GM23338 (cell line): ENCODE measurements at regions not wholly inside any gene's neighbourhood (a gene's known extent, or its start where the extent isn't known, plus 50 kb on each side); places are given as distances from the start of the nearest gene placed in this dataset.

Experiments
- CREB1 ChIP-seq: fragments of 250-450 bp; sonication (Bioruptor Pico); IDR thresholded peaks from 2 replicates; pipeline ENCODE4 v1.5.0; 2020; ENCODE audit warnings: low read depth, mild to moderate bottlenecking, moderate library complexity
- EZH2 ChIP-seq: fragments of 200-600 bp; sonication (generic); IDR thresholded peaks from one replicate; pipeline ENCODE4 v1.8.0; 2017; ENCODE audit warnings: antibody characterized with exemption, mild to moderate bottlenecking, low read depth; ENCODE audit not compliant: unreplicated experiment
- EZH2phosphoT487 ChIP-seq: fragments of 200-600 bp; sonication (generic); IDR thresholded peaks from one replicate; pipeline ENCODE4 v1.8.1; 2018; ENCODE audit warnings: antibody characterized with exemption; ENCODE audit not compliant: unreplicated experiment
- JUNB ChIP-seq: IDR thresholded peaks from one replicate; pipeline ENCODE4 v1.6.1; 2016; ENCODE audit warnings: antibody characterized with exemption; ENCODE audit not compliant: unreplicated experiment
- NANOG ChIP-seq: IDR thresholded peaks from 2 replicates; pipeline ENCODE4 v1.6.1; 2016; ENCODE audit warnings: antibody characterized with exemption, borderline replicate concordance
- POLR2AphosphoS5 ChIP-seq: IDR thresholded peaks from 2 replicates; pipeline ENCODE4 v1.6.1; 2016; ENCODE audit warnings: antibody characterized with exemption, low read depth
- STAT1 ChIP-seq: IDR thresholded peaks from one replicate; pipeline ENCODE4 v1.6.1; 2016; ENCODE audit warnings: antibody characterized with exemption; ENCODE audit not compliant: unreplicated experiment
- ZNF114 ChIP-seq: fragments of 250-450 bp; sonication (Bioruptor Pico); IDR thresholded peaks from 2 replicates; pipeline ENCODE4 v1.5.0; 2020; ENCODE audit warnings: mild to moderate bottlenecking, moderate library complexity
- ZNF331 ChIP-seq: fragments of 250-450 bp; sonication (Bioruptor Pico); IDR thresholded peaks from 2 replicates; pipeline ENCODE4 v1.5.0; 2020; ENCODE audit warnings: low read depth, mild to moderate bottlenecking, moderate library complexity
- TF ChIP-seq, protein P1 (sequence below), 2 experiments: fragments of 200-600 bp in 1 of 2; sonication (generic) in 1 of 2; conservative IDR thresholded peaks; 2 replicates each; pipeline versions ENCODE4 v1.5.1 to v1.6.1; 2016 to 2017; ENCODE audit warnings: antibody characterized with exemption in 2 of 2, low read depth in 2 of 2, mild to moderate bottlenecking in 2 of 2, moderate library complexity in 1 of 2
- TF ChIP-seq, protein P2 (sequence below): fragments of 250-450 bp; sonication (Bioruptor Pico); IDR thresholded peaks from 2 replicates; pipeline ENCODE4 v1.5.0; 2020; ENCODE audit warnings: mild to moderate bottlenecking, moderate library complexity
- TF ChIP-seq, protein P3 (sequence below): IDR thresholded peaks from one replicate; pipeline ENCODE4 v1.6.1; 2018; ENCODE audit warnings: antibody characterized with exemption; ENCODE audit not compliant: unreplicated experiment
- TF ChIP-seq, protein P4 (sequence below): IDR thresholded peaks from 2 replicates; pipeline ENCODE4 v1.6.1; 2016; ENCODE audit warnings: antibody characterized with exemption

DNA sequence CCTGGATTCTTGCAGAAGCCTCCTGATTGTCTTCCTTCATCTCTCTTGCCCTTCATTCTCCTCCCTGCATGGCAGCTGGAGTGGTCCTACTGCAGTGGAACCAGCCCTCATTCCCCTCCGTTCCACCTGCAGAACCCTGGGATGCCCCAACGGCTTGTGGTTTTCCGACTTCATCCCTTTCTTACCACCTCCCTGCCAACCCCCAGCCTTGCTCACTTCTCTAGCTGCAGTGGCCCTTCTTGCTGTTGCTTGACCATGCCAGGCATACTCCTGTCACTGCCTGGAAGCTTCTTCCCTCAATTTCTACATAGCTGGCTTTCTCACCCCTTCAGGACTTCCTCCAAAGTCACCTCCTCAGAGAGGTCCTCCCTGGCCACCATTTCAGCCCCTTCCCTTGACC is 123.3 kb downstream of the BEGAIN start:
- TF ChIP-seq, protein P1, sequence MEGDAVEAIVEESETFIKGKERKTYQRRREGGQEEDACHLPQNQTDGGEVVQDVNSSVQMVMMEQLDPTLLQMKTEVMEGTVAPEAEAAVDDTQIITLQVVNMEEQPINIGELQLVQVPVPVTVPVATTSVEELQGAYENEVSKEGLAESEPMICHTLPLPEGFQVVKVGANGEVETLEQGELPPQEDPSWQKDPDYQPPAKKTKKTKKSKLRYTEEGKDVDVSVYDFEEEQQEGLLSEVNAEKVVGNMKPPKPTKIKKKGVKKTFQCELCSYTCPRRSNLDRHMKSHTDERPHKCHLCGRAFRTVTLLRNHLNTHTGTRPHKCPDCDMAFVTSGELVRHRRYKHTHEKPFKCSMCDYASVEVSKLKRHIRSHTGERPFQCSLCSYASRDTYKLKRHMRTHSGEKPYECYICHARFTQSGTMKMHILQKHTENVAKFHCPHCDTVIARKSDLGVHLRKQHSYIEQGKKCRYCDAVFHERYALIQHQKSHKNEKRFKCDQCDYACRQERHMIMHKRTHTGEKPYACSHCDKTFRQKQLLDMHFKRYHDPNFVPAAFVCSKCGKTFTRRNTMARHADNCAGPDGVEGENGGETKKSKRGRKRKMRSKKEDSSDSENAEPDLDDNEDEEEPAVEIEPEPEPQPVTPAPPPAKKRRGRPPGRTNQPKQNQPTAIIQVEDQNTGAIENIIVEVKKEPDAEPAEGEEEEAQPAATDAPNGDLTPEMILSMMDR (conservative IDR thresholded peaks at IDR 0.05; ENCODE audit: low read depth in 2 of 2) = no peak
- TF ChIP-seq CREB1 (CRISPR knock-in tag) (no peak), EZH2phosphoT487 (no peak), POLR2AphosphoS5 (no peak), JUNB (no peak), EZH2 (no peak), STAT1 (no peak), ZNF114 (CRISPR knock-in tag) (no peak), ZNF331 (CRISPR knock-in tag) (no peak), NANOG (no peak)
- TF ChIP-seq, protein P2, sequence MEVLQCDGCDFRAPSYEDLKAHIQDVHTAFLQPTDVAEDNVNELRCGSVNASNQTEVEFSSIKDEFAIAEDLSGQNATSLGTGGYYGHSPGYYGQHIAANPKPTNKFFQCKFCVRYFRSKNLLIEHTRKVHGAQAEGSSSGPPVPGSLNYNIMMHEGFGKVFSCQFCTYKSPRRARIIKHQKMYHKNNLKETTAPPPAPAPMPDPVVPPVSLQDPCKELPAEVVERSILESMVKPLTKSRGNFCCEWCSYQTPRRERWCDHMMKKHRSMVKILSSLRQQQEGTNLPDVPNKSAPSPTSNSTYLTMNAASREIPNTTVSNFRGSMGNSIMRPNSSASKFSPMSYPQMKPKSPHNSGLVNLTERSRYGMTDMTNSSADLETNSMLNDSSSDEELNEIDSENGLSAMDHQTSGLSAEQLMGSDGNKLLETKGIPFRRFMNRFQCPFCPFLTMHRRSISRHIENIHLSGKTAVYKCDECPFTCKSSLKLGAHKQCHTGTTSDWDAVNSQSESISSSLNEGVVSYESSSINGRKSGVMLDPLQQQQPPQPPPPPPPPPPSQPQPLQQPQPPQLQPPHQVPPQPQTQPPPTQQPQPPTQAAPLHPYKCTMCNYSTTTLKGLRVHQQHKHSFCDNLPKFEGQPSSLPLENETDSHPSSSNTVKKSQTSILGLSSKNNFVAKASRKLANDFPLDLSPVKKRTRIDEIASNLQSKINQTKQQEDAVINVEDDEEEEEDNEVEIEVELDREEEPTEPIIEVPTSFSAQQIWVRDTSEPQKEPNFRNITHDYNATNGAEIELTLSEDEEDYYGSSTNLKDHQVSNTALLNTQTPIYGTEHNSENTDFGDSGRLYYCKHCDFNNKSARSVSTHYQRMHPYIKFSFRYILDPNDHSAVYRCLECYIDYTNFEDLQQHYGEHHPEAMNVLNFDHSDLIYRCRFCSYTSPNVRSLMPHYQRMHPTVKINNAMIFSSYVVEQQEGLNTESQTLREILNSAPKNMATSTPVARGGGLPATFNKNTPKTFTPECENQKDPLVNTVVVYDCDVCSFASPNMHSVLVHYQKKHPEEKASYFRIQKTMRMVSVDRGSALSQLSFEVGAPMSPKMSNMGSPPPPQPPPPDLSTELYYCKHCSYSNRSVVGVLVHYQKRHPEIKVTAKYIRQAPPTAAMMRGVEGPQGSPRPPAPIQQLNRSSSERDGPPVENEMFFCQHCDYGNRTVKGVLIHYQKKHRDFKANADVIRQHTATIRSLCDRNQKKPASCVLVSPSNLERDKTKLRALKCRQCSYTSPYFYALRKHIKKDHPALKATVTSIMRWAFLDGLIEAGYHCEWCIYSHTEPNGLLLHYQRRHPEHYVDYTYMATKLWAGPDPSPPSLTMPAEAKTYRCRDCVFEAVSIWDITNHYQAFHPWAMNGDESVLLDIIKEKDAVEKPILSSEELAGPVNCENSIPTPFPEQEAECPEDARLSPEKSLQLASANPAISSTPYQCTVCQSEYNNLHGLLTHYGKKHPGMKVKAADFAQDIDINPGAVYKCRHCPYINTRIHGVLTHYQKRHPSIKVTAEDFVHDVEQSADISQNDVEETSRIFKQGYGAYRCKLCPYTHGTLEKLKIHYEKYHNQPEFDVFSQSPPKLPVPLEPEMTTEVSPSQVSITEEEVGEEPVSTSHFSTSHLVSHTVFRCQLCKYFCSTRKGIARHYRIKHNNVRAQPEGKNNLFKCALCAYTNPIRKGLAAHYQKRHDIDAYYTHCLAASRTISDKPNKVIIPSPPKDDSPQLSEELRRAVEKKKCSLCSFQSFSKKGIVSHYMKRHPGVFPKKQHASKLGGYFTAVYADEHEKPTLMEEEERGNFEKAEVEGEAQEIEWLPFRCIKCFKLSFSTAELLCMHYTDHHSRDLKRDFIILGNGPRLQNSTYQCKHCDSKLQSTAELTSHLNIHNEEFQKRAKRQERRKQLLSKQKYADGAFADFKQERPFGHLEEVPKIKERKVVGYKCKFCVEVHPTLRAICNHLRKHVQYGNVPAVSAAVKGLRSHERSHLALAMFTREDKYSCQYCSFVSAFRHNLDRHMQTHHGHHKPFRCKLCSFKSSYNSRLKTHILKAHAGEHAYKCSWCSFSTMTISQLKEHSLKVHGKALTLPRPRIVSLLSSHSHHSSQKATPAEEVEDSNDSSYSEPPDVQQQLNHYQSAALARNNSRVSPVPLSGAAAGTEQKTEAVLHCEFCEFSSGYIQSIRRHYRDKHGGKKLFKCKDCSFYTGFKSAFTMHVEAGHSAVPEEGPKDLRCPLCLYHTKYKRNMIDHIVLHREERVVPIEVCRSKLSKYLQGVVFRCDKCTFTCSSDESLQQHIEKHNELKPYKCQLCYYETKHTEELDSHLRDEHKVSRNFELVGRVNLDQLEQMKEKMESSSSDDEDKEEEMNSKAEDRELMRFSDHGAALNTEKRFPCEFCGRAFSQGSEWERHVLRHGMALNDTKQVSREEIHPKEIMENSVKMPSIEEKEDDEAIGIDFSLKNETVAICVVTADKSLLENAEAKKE (CRISPR knock-in tag) = no peak
- TF ChIP-seq, protein P3, sequence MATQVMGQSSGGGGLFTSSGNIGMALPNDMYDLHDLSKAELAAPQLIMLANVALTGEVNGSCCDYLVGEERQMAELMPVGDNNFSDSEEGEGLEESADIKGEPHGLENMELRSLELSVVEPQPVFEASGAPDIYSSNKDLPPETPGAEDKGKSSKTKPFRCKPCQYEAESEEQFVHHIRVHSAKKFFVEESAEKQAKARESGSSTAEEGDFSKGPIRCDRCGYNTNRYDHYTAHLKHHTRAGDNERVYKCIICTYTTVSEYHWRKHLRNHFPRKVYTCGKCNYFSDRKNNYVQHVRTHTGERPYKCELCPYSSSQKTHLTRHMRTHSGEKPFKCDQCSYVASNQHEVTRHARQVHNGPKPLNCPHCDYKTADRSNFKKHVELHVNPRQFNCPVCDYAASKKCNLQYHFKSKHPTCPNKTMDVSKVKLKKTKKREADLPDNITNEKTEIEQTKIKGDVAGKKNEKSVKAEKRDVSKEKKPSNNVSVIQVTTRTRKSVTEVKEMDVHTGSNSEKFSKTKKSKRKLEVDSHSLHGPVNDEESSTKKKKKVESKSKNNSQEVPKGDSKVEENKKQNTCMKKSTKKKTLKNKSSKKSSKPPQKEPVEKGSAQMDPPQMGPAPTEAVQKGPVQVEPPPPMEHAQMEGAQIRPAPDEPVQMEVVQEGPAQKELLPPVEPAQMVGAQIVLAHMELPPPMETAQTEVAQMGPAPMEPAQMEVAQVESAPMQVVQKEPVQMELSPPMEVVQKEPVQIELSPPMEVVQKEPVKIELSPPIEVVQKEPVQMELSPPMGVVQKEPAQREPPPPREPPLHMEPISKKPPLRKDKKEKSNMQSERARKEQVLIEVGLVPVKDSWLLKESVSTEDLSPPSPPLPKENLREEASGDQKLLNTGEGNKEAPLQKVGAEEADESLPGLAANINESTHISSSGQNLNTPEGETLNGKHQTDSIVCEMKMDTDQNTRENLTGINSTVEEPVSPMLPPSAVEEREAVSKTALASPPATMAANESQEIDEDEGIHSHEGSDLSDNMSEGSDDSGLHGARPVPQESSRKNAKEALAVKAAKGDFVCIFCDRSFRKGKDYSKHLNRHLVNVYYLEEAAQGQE = no peak
- TF ChIP-seq, protein P4, sequence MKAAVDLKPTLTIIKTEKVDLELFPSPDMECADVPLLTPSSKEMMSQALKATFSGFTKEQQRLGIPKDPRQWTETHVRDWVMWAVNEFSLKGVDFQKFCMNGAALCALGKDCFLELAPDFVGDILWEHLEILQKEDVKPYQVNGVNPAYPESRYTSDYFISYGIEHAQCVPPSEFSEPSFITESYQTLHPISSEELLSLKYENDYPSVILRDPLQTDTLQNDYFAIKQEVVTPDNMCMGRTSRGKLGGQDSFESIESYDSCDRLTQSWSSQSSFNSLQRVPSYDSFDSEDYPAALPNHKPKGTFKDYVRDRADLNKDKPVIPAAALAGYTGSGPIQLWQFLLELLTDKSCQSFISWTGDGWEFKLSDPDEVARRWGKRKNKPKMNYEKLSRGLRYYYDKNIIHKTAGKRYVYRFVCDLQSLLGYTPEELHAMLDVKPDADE = no peak
